ENCODE measurements at regions not wholly inside any gene's neighbourhood (a gene's known extent, or its start where the extent isn't known, plus 50 kb on each side); places are given as distances from the start of the nearest gene placed in this dataset.

GRCh38 chr2:14843507-14844204 is 211.1 kb downstream of the LRATD1 start:
- TF ChIP-seq TAF7 (tag; IDR thresholded peaks at IDR 0.05) (no peak), NFE2L1 (tag; IDR thresholded peaks at IDR 0.05; ENCODE audit: borderline replicate concordance, low read depth) (no peak), DLX4 (CRISPR knock-in tag; IDR thresholded peaks at IDR 0.05) (no peak), NEUROD1 (IDR thresholded peaks at IDR 0.05; ENCODE audit: borderline replicate concordance, low read depth, low read length, partially characterized antibody) (no peak)
- CTCF ChIA-PET (ENCODE audit: low intra/inter-chr PET ratio): no interaction called here
- Histone ChIP-seq H3K4me2 (ENCODE audit: insufficient read depth, low read length) (no peak overlapping the region), H2AFZ (ENCODE audit: low read depth, low read length) (no peak overlapping the region), H3K36me3 (ENCODE audit: control insufficient read depth, insufficient read depth, low read length) (no peaks in the 10 kb centered on the region), H3K27ac (ENCODE audit: extremely low read depth, low read depth, low read length) (no peak overlapping the region), H3K9ac (ENCODE audit: insufficient read depth in 1 of 2, low read depth in 2 of 2, low read length in 2 of 2) (no peak overlapping the region), H3K4me1 (replicated peaks in 1 of 2; ENCODE audit: control insufficient read depth in 2 of 2, insufficient read depth in 2 of 2, low read length in 2 of 2) (no peaks in the 10 kb centered on the region; a peak in 1 of 5 replicates), H3K27me3 (ENCODE audit: control insufficient read depth in 2 of 2, insufficient read depth in 2 of 2, low read length in 2 of 2) (no peaks in the 10 kb centered on the region), H3K79me2 (ENCODE audit: control insufficient read depth, insufficient read depth, low read length) (no peaks in the 10 kb centered on the region), H3K4me3 (no peak overlapping the region), H3K9me1 (ENCODE audit: control insufficient read depth, insufficient read depth, low read length) (no peaks in the 10 kb centered on the region), H4K20me1 (replicated peaks; ENCODE audit: control insufficient read depth, insufficient read depth, low read length) (no peaks in the 10 kb centered on the region), H3K9me3 (replicated peaks; ENCODE audit: control insufficient read depth, insufficient read depth, low read depth, low read length) (no peaks in the 10 kb centered on the region; the same call in 1 of the 2 replicates)
- intact Hi-C loops (cut with micrococcal nuclease): no loop called here
- DNase-seq (ENCODE audit: extremely low read depth in 1 of 4, low spot score in 3 of 4) (no peak), FAIRE-seq (no peak), ATAC-seq (no peak)
- POLR2A ChIA-PET: no interaction called here
- in situ Hi-C loops (cut with MboI): no loop called here
- BruUV-seq (replicated peaks): no TSS peak
- WGBS (ENCODE audit: insufficient coverage, low coverage, missing lambda C conversion rate): 0% methylated on average over 5 of the region's 5 CpGs

- no TSS peak for BruUV-seq (replicated peaks)
Measured at GRCh38 chr2:14855751-14856150, 223.2 kb downstream of the LRATD1 start.

More at GRCh38 chr2:14855751-14856150, 223.2 kb downstream of the LRATD1 start:
- 5% methylated on average over 2 of the region's 2 CpGs for WGBS (ENCODE audit: insufficient coverage, low coverage, missing lambda C conversion rate)
- H3K9ac ChIP-seq (ENCODE audit: insufficient read depth in 1 of 2, low read depth in 2 of 2, low read length in 2 of 2): no peak overlapping the region
- H3K9me1 ChIP-seq (ENCODE audit: control insufficient read depth, insufficient read depth, low read length): no peaks in the 10 kb centered on the region
- no peak for FAIRE-seq
- TF ChIP-seq TRIM28 (IDR thresholded peaks at IDR 0.05) (no peak), NFXL1 (CRISPR knock-in tag; IDR thresholded peaks at IDR 0.05) (no peak), MEF2D (tag; conservative IDR thresholded peaks at IDR 0.05; ENCODE audit: low read depth) (no peak), COPS2 (conservative IDR thresholded peaks at IDR 0.05) (no peak), CCAR2 (IDR thresholded peaks at IDR 0.05; ENCODE audit: low read depth, low read length) (no peak), DLX4 (CRISPR knock-in tag; IDR thresholded peaks at IDR 0.05) (no peak), CTBP1 (IDR thresholded peaks at IDR 0.05; ENCODE audit: borderline replicate concordance) (no peak), CTCF (IDR thresholded peaks at IDR 0.05 in 2 of 3, conservative IDR thresholded peaks at IDR 0.05 in 1 of 3; ENCODE audit: insufficient read depth in 2 of 3, low read depth in 1 of 3, low read length in 3 of 3) (no peak), ZNF507 (tag; conservative IDR thresholded peaks at IDR 0.05) (no peak), EP400 (IDR thresholded peaks at IDR 0.05) (no peak)
- CTCF ChIA-PET (ENCODE audit: low intra/inter-chr PET ratio): no interaction called here
- H4K20me1 ChIP-seq (replicated peaks; ENCODE audit: control insufficient read depth, insufficient read depth, low read length): no peaks in the 10 kb centered on the region
- no peak for DNase-seq (ENCODE audit: extremely low read depth in 1 of 4, low spot score in 3 of 4)
- no peaks in the 10 kb centered on the region for H3K79me2 ChIP-seq (ENCODE audit: control insufficient read depth, insufficient read depth, low read length)
- no peak overlapping the region for H3K4me2 ChIP-seq (ENCODE audit: insufficient read depth, low read length)
- intact Hi-C loops (cut with micrococcal nuclease): no loop called here
- H3K4me3 ChIP-seq: no peak overlapping the region
- H3K36me3 ChIP-seq (ENCODE audit: control insufficient read depth, insufficient read depth, low read length): no peaks in the 10 kb centered on the region
- H2AFZ ChIP-seq (ENCODE audit: low read depth, low read length): no peak overlapping the region
- H3K4me1 ChIP-seq (replicated peaks in 1 of 2; ENCODE audit: control insufficient read depth in 2 of 2, insufficient read depth in 2 of 2, low read length in 2 of 2): no peaks in the 10 kb centered on the region
- POLR2A ChIA-PET: no interaction called here
- H3K27ac ChIP-seq (ENCODE audit: extremely low read depth, low read depth, low read length): no peak overlapping the region
- no peak for ATAC-seq
- H3K9me3 ChIP-seq (replicated peaks; ENCODE audit: control insufficient read depth, insufficient read depth, low read depth, low read length): no peaks in the 10 kb centered on the region
- in situ Hi-C loops (cut with MboI): no loop called here
- H3K27me3 ChIP-seq (ENCODE audit: control insufficient read depth in 2 of 2, insufficient read depth in 2 of 2, low read length in 2 of 2): no peaks in the 10 kb centered on the region

Measured in K562 (cell line).